Breast epithelium (tissue), 4 donors: ENCODE measurements at regions not wholly inside any gene's neighbourhood (a gene's known extent, or its start where the extent isn't known, plus 50 kb on each side); places are given as distances from the start of the nearest gene placed in this dataset.

Source experiments
- DNase-seq, 2 donors: peaks; one replicate each; pipeline ENCODE4 v3.0.0-alpha.2; 2019; ENCODE audit warnings: low spot score in 2 of 2
- H3K27ac ChIP-seq, 2 donors: fragments of 200-600 bp; sonication (generic) in 1 of 2; one replicate each; pipeline ENCODE4 v1.5.1; 2016 to 2019; ENCODE audit warnings: mild to moderate bottlenecking in 1 of 2
- H3K27me3 ChIP-seq, 2 donors: fragments of 200-600 bp; sonication (generic) in 1 of 2; one replicate each; pipeline versions ENCODE4 v1.5.1 to v1.6.0; 2017 to 2019; ENCODE audit warnings: control low read depth in 1 of 2, mild to moderate bottlenecking in 1 of 2
- H3K36me3 ChIP-seq: fragments of 200-600 bp; one replicate; pipeline ENCODE4 v1.5.1; 2019
- H3K4me1 ChIP-seq, 2 donors: fragments of 200-600 bp; sonication (generic); one replicate each; pipeline ENCODE4 v1.5.1; 2016 to 2019; ENCODE audit warnings: control low read depth in 1 of 2
- H3K4me3 ChIP-seq, 3 donors: fragments of 200-600 bp; sonication (generic); 1 replicate in 2 of 3; 2 replicates in 1 of 3; pipeline ENCODE4 v1.5.1; 2016 to 2019; ENCODE audit warnings: mild to moderate bottlenecking in 3 of 3, moderate library complexity in 2 of 3
- H3K9me3 ChIP-seq, 2 donors: fragments of 200-600 bp; sonication (generic) in 1 of 2; one replicate each; pipeline ENCODE4 v1.5.1; 2016 to 2019; ENCODE audit warnings: control low read depth in 1 of 2
- POLR2A ChIP-seq: fragments of 450-650 bp; IDR thresholded peaks from one replicate; pipeline ENCODE4 v1.6.1; 2016; ENCODE audit warnings: antibody characterized with exemption, mild to moderate bottlenecking, moderate library complexity
- POLR2AphosphoS5 ChIP-seq, 3 donors: sonication (generic); formaldehyde crosslinking; IDR thresholded peaks; one replicate each; pipeline ENCODE4 v1.6.1; 2017; ENCODE audit warnings: antibody characterized with exemption in 3 of 3
- intact Hi-C: fragments of 100-400 bp; cut with DNase I; formaldehyde crosslinking; loops from one replicate; pipeline ENCODE4 v1.15.1; 2023; ENCODE audit warnings: low total_unique reads
- TF ChIP-seq, protein P1 (sequence below), 3 donors: fragments of 450-650 bp; IDR thresholded peaks; one replicate each; pipeline ENCODE4 v1.5.1; 2016 to 2017; ENCODE audit warnings: antibody characterized with exemption in 3 of 3, mild to moderate bottlenecking in 3 of 3, moderate library complexity in 3 of 3

DNA sequence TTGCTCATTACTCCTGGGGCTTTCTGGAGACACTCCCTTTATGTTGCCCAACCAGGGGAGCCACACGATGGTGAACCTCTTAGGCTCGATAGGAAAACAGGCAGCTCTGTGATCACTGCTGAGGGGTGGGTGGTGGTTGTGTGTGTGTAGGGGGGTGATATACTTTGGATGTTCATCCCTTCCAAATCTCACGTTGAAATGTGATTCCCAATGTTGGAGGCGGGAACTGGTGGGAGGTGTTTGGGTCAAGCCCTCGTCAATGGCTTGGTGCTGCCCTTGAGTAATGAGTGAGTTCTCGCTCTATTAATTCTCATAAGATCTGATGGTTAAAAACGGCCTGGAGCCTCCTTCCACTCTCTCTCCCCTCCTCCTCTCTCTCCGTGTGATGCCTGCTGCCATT is 204.0 kb upstream of the B3GAT1 start:
- no peak overlapping the region for H3K27ac ChIP-seq
- intact Hi-C loops, result no loop called here
- DNase-seq, result no peak
- H3K4me1 ChIP-seq, result no peaks in the 10 kb centered on the region
- peaks cover 0 to 1% of the 10 kb centered on the region in 2 donors for H3K27me3 ChIP-seq
- no peaks in the 10 kb centered on the region for H3K36me3 ChIP-seq
- no peak overlapping the region for H3K4me3 ChIP-seq
- no peaks in the 10 kb centered on the region for H3K9me3 ChIP-seq
- TF ChIP-seq, protein P1, sequence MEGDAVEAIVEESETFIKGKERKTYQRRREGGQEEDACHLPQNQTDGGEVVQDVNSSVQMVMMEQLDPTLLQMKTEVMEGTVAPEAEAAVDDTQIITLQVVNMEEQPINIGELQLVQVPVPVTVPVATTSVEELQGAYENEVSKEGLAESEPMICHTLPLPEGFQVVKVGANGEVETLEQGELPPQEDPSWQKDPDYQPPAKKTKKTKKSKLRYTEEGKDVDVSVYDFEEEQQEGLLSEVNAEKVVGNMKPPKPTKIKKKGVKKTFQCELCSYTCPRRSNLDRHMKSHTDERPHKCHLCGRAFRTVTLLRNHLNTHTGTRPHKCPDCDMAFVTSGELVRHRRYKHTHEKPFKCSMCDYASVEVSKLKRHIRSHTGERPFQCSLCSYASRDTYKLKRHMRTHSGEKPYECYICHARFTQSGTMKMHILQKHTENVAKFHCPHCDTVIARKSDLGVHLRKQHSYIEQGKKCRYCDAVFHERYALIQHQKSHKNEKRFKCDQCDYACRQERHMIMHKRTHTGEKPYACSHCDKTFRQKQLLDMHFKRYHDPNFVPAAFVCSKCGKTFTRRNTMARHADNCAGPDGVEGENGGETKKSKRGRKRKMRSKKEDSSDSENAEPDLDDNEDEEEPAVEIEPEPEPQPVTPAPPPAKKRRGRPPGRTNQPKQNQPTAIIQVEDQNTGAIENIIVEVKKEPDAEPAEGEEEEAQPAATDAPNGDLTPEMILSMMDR (IDR thresholded peaks at IDR 0.05), result no peak
- TF ChIP-seq POLR2A (no peak), POLR2AphosphoS5 (IDR thresholded peaks at IDR 0.05) (no peak)

DNA sequence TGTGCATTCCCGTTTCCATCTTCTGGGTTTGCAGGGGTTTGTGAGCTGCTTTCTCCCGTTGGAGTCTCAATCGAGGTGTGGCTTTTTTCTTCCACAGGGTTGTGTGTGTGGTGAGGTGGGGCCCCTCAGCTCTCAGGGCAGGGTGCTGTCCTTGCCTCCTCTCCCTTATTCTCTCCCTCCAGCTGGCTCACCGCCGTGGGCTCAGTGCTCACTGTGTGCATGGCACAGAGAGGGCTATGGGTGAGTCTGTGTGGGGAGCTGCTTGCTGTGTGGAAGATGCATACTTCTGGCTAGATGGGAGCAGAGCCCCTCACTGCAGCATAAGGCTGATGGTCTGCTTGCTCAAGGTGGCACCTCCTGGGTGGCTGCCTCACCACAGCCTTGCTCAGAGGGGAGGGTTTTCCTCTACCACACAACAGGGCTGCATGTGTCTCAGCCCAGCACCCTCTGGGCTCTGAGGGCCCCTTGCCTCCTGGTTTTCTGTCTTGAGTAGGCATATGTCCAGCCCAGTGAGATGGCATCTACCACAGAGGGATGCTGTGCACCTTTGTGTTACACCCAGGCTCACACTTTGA is 203.1 kb upstream of the B3GAT1 start:
- peaks cover 0 to 9% of the 10 kb centered on the region in 2 donors for H3K27me3 ChIP-seq

DNA sequence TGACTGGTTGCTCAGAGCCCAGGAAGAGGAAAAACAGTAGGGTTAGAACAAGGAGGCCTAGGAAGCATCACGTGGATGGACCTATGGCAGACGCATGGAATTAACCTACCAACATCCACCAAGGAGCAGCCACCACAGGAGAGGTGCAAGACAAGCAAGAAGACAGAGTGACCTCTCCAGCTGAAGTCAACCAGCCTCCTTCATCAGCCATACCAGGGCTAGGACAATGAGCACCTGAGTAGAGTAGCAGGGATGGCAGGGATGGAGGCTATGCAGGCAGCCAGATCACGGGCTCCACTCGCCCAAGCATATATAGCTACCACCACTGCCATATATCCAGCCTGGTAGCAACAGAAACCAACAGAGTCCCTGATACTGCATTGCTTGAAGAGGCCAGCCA is 202.1 kb upstream of the B3GAT1 start:
- Histone ChIP-seq H3K4me1 (no peaks in the 10 kb centered on the region), H3K4me3 (no peak overlapping the region), H3K36me3 (no peaks in the 10 kb centered on the region), H3K27me3 (peaks cover 0 to 14% of the 10 kb centered on the region in 2 donors), H3K27ac (no peak overlapping the region), H3K9me3 (no peaks in the 10 kb centered on the region)
- TF ChIP-seq, protein P1 (IDR thresholded peaks at IDR 0.05), result no peak
- TF ChIP-seq POLR2A, result no peak
- no peak for TF ChIP-seq POLR2AphosphoS5 (IDR thresholded peaks at IDR 0.05)
- intact Hi-C loops, result no loop called here
- no peak for DNase-seq

More for the DNA sequence above, 203.1 kb upstream of the B3GAT1 start:
- H3K9me3 ChIP-seq, result no peaks in the 10 kb centered on the region
- TF ChIP-seq POLR2AphosphoS5 (IDR thresholded peaks at IDR 0.05) (no peak), POLR2A (no peak)
- TF ChIP-seq, protein P1 (IDR thresholded peaks at IDR 0.05), result no peak
- H3K36me3 ChIP-seq, result no peaks in the 10 kb centered on the region
- DNase-seq, result no peak
- no peak overlapping the region for H3K4me3 ChIP-seq
- no peak overlapping the region for H3K27ac ChIP-seq
- intact Hi-C loops, result no loop called here
- H3K4me1 ChIP-seq, result no peaks in the 10 kb centered on the region

DNA sequence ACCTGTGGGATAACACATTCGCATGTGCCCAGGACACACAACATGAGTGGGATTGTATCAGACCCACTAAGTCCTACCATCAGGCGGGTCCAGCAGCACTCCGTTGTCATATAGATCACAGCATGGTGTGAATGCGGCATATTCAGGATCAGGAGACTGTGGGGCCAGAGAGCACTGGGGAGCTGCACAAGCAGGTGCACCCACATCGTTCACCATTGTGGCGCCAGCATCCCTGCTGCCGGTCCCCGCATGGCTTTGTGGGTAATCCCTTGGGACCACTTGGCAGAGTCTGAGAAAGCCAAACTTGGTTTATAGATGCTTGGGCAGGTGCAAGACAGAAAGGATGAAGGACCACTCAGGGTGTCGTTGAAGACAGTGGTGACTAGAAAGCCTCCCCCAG is 201.6 kb upstream of the B3GAT1 start:
- H3K36me3 ChIP-seq, result no peaks in the 10 kb centered on the region
- H3K27ac ChIP-seq, result no peak overlapping the region
- TF ChIP-seq POLR2AphosphoS5 (IDR thresholded peaks at IDR 0.05) (no peak), POLR2A (no peak)
- TF ChIP-seq, protein P1 (IDR thresholded peaks at IDR 0.05), result no peak
- peaks cover 0 to 14% of the 10 kb centered on the region in 2 donors for H3K27me3 ChIP-seq
- no peaks in the 10 kb centered on the region for H3K4me1 ChIP-seq
- H3K4me3 ChIP-seq, result no peak overlapping the region
- intact Hi-C loops, result no loop called here
- no peak for DNase-seq
- H3K9me3 ChIP-seq, result no peaks in the 10 kb centered on the region

DNA sequence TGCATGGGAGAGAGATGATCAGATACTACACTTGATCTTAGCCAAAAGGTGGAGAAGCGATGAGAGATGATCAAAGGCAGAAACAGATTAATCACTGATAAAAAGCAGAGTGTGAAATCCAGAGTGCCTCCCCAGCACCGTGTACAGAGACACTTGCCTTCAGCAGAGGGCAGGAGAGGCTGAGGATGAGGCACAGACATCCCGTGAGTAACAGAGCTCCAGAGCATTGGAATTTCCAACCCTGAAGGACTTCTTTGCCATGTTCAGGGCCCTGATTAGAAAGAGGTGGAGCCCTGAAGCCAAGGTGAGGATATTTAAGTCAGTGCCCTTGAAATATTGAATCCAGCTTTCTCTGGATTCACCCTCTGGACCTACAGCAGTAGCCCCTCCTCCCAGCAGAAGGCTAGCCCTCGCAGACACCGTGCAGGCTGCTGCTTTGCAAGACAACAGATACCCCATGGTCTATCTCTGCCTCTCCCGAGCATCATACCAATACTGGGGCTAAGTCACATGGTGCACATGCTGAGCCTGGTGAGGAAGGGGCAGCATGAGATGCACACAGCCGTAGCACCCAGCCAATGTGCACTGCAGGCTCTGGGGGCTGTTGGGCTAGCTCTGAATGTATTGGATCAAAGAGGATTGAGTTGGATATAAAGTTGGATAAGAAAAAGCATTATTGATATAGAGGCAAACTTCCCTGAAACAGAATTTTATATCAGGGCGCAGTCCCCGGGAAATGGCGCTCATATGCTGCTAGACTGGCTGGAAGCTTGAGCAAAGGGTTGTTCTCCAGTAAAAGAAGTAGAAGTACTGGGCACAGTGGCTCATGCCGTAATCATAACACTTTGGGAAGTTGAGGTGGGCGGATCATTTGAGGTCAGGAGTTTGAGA is 200.3 kb upstream of the B3GAT1 start:
- Histone ChIP-seq H3K9me3 (no peaks in the 10 kb centered on the region), H3K4me1 (no peaks in the 10 kb centered on the region), H3K36me3 (no peaks in the 10 kb centered on the region), H3K27ac (no peak overlapping the region), H3K4me3 (no peak overlapping the region), H3K27me3 (peaks cover 0 to 14% of the 10 kb centered on the region in 2 donors)
- TF ChIP-seq, protein P1 (IDR thresholded peaks at IDR 0.05), result no peak
- TF ChIP-seq POLR2AphosphoS5 (IDR thresholded peaks at IDR 0.05), result no peak
- TF ChIP-seq POLR2A, result no peak
- intact Hi-C loops, result no loop called here
- DNase-seq, result no peak
